ENCODE measurements at regions not wholly inside any gene's neighbourhood (a gene's known extent, or its start where the extent isn't known, plus 50 kb on each side); places are given as distances from the start of the nearest gene placed in this dataset.

GRCh38 chr2:125837611-125838010 lies 818.3 kb upstream of the GYPC start:
- no peak for DNase-seq
- no peaks in the 10 kb centered on the region for H3K36me3 Mint-ChIP-seq (ENCODE audit: insufficient read depth)
- no peak overlapping the region for H3K27ac Mint-ChIP-seq
- no peak for ATAC-seq (replicated peaks)
- no peak overlapping the region for H3K4me3 Mint-ChIP-seq
- no peaks in the 10 kb centered on the region for H3K4me1 Mint-ChIP-seq (ENCODE audit: low read depth in 2 of 2)
- peaks cover 4 to 5% of the 10 kb centered on the region in 2 donors for H3K9me3 Mint-ChIP-seq
- no peaks in the 10 kb centered on the region for H3K27me3 Mint-ChIP-seq

- Mint-ChIP-seq H3K9me3 (peaks cover 8 to 10% of the 10 kb centered on the region in 2 donors), H3K4me1 (ENCODE audit: low read depth in 2 of 2) (no peaks in the 10 kb centered on the region), H3K27ac (no peak overlapping the region), H3K4me3 (no peak overlapping the region), H3K36me3 (ENCODE audit: insufficient read depth) (no peaks in the 10 kb centered on the region), H3K27me3 (no peaks in the 10 kb centered on the region)
- DNase-seq (no peak), ATAC-seq (replicated peaks) (no peak)
Measured at GRCh38 chr2:125839945-125840344, 816.0 kb upstream of the GYPC start.

GRCh38 chr2:125842041-125842440 lies 813.9 kb upstream of the GYPC start:
- Mint-ChIP-seq H3K4me3 (no peak overlapping the region), H3K27ac (no peak overlapping the region), H3K36me3 (ENCODE audit: insufficient read depth) (no peaks in the 10 kb centered on the region), H3K9me3 (peaks cover 12 to 22% of the 10 kb centered on the region in 2 donors), H3K27me3 (no peaks in the 10 kb centered on the region), H3K4me1 (ENCODE audit: low read depth in 2 of 2) (no peaks in the 10 kb centered on the region)
- ATAC-seq (replicated peaks) (no peak), DNase-seq (no peak)

- ATAC-seq (replicated peaks) (no peak), DNase-seq (no peak)
- Mint-ChIP-seq H3K36me3 (ENCODE audit: insufficient read depth) (no peaks in the 10 kb centered on the region), H3K4me3 (no peak overlapping the region), H3K27me3 (no peaks in the 10 kb centered on the region), H3K27ac (no peak overlapping the region), H3K9me3 (peaks cover 19 to 28% of the 10 kb centered on the region in 2 donors), H3K4me1 (ENCODE audit: low read depth in 2 of 2) (no peaks in the 10 kb centered on the region)
Measured at GRCh38 chr2:125850541-125850940, 805.4 kb upstream of the GYPC start.

- Mint-ChIP-seq H3K27me3 (no peaks in the 10 kb centered on the region), H3K4me3 (no peak overlapping the region), H3K4me1 (ENCODE audit: low read depth in 2 of 2) (no peaks in the 10 kb centered on the region), H3K36me3 (ENCODE audit: insufficient read depth) (no peaks in the 10 kb centered on the region), H3K27ac (no peak overlapping the region), H3K9me3 (peaks cover 16 to 19% of the 10 kb centered on the region in 2 donors)
- DNase-seq (no peak), ATAC-seq (replicated peaks) (no peak)
Measured at GRCh38 chr2:125852364-125852763, 803.6 kb upstream of the GYPC start.

GRCh38 chr2:125853626-125854025 lies 802.3 kb upstream of the GYPC start:
- Mint-ChIP-seq H3K9me3 (peaks cover 10 to 19% of the 10 kb centered on the region in 2 donors), H3K36me3 (ENCODE audit: insufficient read depth) (no peaks in the 10 kb centered on the region), H3K27ac (no peak overlapping the region), H3K27me3 (no peaks in the 10 kb centered on the region), H3K4me3 (no peak overlapping the region), H3K4me1 (ENCODE audit: low read depth in 2 of 2) (no peaks in the 10 kb centered on the region)
- DNase-seq (no peak), ATAC-seq (replicated peaks) (no peak)

GRCh38 chr2:125855204-125855603 lies 800.8 kb upstream of the GYPC start:
- Mint-ChIP-seq H3K4me1 (ENCODE audit: low read depth in 2 of 2) (no peaks in the 10 kb centered on the region), H3K36me3 (ENCODE audit: insufficient read depth) (no peaks in the 10 kb centered on the region), H3K27me3 (no peaks in the 10 kb centered on the region), H3K9me3 (peaks cover 10 to 19% of the 10 kb centered on the region in 2 donors), H3K4me3 (no peak overlapping the region), H3K27ac (no peak overlapping the region)
- DNase-seq: no peak
- ATAC-seq (replicated peaks): no peak

GRCh38 chr2:125857971-125858794 lies 797.8 kb upstream of the GYPC start:
- Mint-ChIP-seq H3K4me1 (ENCODE audit: low read depth in 2 of 2) (no peaks in the 10 kb centered on the region), H3K36me3 (ENCODE audit: insufficient read depth) (no peaks in the 10 kb centered on the region), H3K4me3 (no peak overlapping the region), H3K9me3 (peaks cover 7 to 19% of the 10 kb centered on the region in 2 donors), H3K27ac (no peak overlapping the region), H3K27me3 (no peaks in the 10 kb centered on the region)
- DNase-seq (no peak), ATAC-seq (replicated peaks) (no peak)

- Mint-ChIP-seq H3K36me3 (ENCODE audit: insufficient read depth) (no peaks in the 10 kb centered on the region), H3K27ac (no peak overlapping the region), H3K4me3 (no peak overlapping the region), H3K27me3 (no peaks in the 10 kb centered on the region), H3K4me1 (ENCODE audit: low read depth in 2 of 2) (no peaks in the 10 kb centered on the region), H3K9me3 (no peaks in the 10 kb centered on the region)
- DNase-seq: no peak
- ATAC-seq (replicated peaks): no peak
Measured at GRCh38 chr2:125861461-125861860, 794.5 kb upstream of the GYPC start.

- Mint-ChIP-seq H3K4me1 (ENCODE audit: low read depth in 2 of 2) (no peaks in the 10 kb centered on the region), H3K27ac (no peak overlapping the region), H3K4me3 (no peak overlapping the region), H3K9me3 (peaks cover 0 to 4% of the 10 kb centered on the region in 2 donors), H3K36me3 (ENCODE audit: insufficient read depth) (no peaks in the 10 kb centered on the region), H3K27me3 (no peaks in the 10 kb centered on the region)
- DNase-seq: no peak
- ATAC-seq (replicated peaks): no peak
Measured at GRCh38 chr2:125867908-125868307, 788.0 kb upstream of the GYPC start.

- Mint-ChIP-seq H3K9me3 (peaks cover 6 to 10% of the 10 kb centered on the region in 2 donors), H3K4me1 (ENCODE audit: low read depth in 2 of 2) (no peaks in the 10 kb centered on the region), H3K27me3 (no peaks in the 10 kb centered on the region), H3K36me3 (ENCODE audit: insufficient read depth) (no peaks in the 10 kb centered on the region), H3K27ac (no peak overlapping the region), H3K4me3 (no peak overlapping the region)
- ATAC-seq (replicated peaks): no peak
- no peak for DNase-seq
Measured at GRCh38 chr2:125870264-125870663, 785.7 kb upstream of the GYPC start.

GRCh38 chr2:125870746-125871145 lies 785.2 kb upstream of the GYPC start:
- Mint-ChIP-seq H3K9me3 (peaks cover 8 to 10% of the 10 kb centered on the region in 2 donors), H3K36me3 (ENCODE audit: insufficient read depth) (no peaks in the 10 kb centered on the region), H3K27me3 (no peaks in the 10 kb centered on the region), H3K27ac (no peak overlapping the region), H3K4me1 (ENCODE audit: low read depth in 2 of 2) (no peaks in the 10 kb centered on the region), H3K4me3 (no peak overlapping the region)
- ATAC-seq (replicated peaks) (no peak), DNase-seq (no peak)

- DNase-seq (no peak), ATAC-seq (replicated peaks) (no peak)
- H3K36me3 Mint-ChIP-seq (ENCODE audit: insufficient read depth): no peaks in the 10 kb centered on the region
- H3K9me3 Mint-ChIP-seq: peaks cover 8 to 10% of the 10 kb centered on the region in 2 donors
- no peak overlapping the region for H3K4me3 Mint-ChIP-seq
- H3K27ac Mint-ChIP-seq: no peak overlapping the region
- no peaks in the 10 kb centered on the region for H3K4me1 Mint-ChIP-seq (ENCODE audit: low read depth in 2 of 2)
- H3K27me3 Mint-ChIP-seq: no peaks in the 10 kb centered on the region
Measured at GRCh38 chr2:125874564-125874963, 781.4 kb upstream of the GYPC start.

- Mint-ChIP-seq H3K9me3 (peaks cover 0 to 5% of the 10 kb centered on the region in 2 donors), H3K4me1 (ENCODE audit: low read depth in 2 of 2) (no peaks in the 10 kb centered on the region), H3K4me3 (no peak overlapping the region), H3K36me3 (ENCODE audit: insufficient read depth) (no peaks in the 10 kb centered on the region), H3K27ac (no peak overlapping the region), H3K27me3 (no peaks in the 10 kb centered on the region)
- ATAC-seq (replicated peaks) (no peak), DNase-seq (no peak)
Measured at GRCh38 chr2:125885340-125885739, 770.6 kb upstream of the GYPC start.

Measured in effector memory CD8-positive, alpha-beta T cell (primary cell).